SK-N-SH treated with all-trans-retinoic acid at 6 μM for 48 hours (cell line): ENCODE measurements at regions not wholly inside any gene's neighbourhood (a gene's known extent, or its start where the extent isn't known, plus 50 kb on each side); places are given as distances from the start of the nearest gene placed in this dataset.
"Not testable (repeated sequence)": the region's sequence is repeated elsewhere in the genome, so short reads cannot be mapped to it uniquely, and the experiment has no call there.

Source experiments
- ATAC-seq: fragments of 200-7000 bp; cut with Tn5 transposase; 3 replicates; pipeline ENCODE4 v1.9.1; 2020; ENCODE audit warnings: mild to moderate bottlenecking, moderate library complexity
- ARNTL ChIP-seq: fragments of 450-650 bp; formaldehyde crosslinking; IDR thresholded peaks from 2 replicates; pipeline ENCODE4 v1.5.0; 2020; ENCODE audit warnings: low read depth, mild to moderate bottlenecking, moderate library complexity, borderline replicate concordance
- BACH2 ChIP-seq: fragments of 250-450 bp; sonication (Bioruptor Pico); IDR thresholded peaks from 2 replicates; pipeline ENCODE4 v1.9.0; 2021; ENCODE audit warnings: mild to moderate bottlenecking, borderline replicate concordance
- CREB5 ChIP-seq: fragments of 250-450 bp; sonication (Bioruptor Pico); IDR thresholded peaks from 2 replicates; pipeline ENCODE4 v1.5.1; 2020; ENCODE audit warnings: low read depth, mild to moderate bottlenecking, moderate library complexity
- CSDC2 ChIP-seq: fragments of 250-450 bp; sonication (Bioruptor Pico); IDR thresholded peaks from 2 replicates; pipeline ENCODE4 v1.5.0; 2020; ENCODE audit warnings: mild to moderate bottlenecking, moderate library complexity
- ESRRG ChIP-seq: fragments of 250-450 bp; sonication (Bioruptor Pico); IDR thresholded peaks from 2 replicates; pipeline ENCODE4 v1.6.1; 2021; ENCODE audit warnings: mild to moderate bottlenecking
- GLIS3 ChIP-seq: fragments of 250-450 bp; sonication (Bioruptor Pico); IDR thresholded peaks from 2 replicates; pipeline ENCODE4 v1.5.0; 2020; ENCODE audit warnings: mild to moderate bottlenecking, moderate library complexity
- ISL1 ChIP-seq: fragments of 250-450 bp; sonication (Bioruptor Pico); IDR thresholded peaks from 2 replicates; pipeline ENCODE4 v2.1.2; 2022; ENCODE audit warnings: mild to moderate bottlenecking, moderate library complexity
- OSR1 ChIP-seq: fragments of 250-450 bp; sonication (Bioruptor Pico); IDR thresholded peaks from 2 replicates; pipeline ENCODE4 v1.8.0; 2022; ENCODE audit warnings: moderate library complexity, mild to moderate bottlenecking, inconsistent platforms
- POU6F1 ChIP-seq: fragments of 250-450 bp; sonication (Bioruptor Pico); IDR thresholded peaks from 2 replicates; pipeline ENCODE4 v1.8.0; 2021; ENCODE audit warnings: low read depth, mild to moderate bottlenecking, moderate library complexity, borderline replicate concordance
- RARB ChIP-seq: fragments of 250-450 bp; sonication (Bioruptor Pico); IDR thresholded peaks from 2 replicates; pipeline ENCODE4 v1.8.0; 2021; ENCODE audit warnings: mild to moderate bottlenecking, moderate library complexity
- TCF4 ChIP-seq: fragments of 250-450 bp; sonication (Bioruptor Pico); IDR thresholded peaks from 2 replicates; pipeline ENCODE4 v1.8.0; 2021; ENCODE audit warnings: mild to moderate bottlenecking, moderate library complexity, borderline replicate concordance
- TOX ChIP-seq: fragments of 250-450 bp; sonication (Bioruptor Pico); IDR thresholded peaks from 2 replicates; pipeline ENCODE4 v1.8.0; 2021; ENCODE audit warnings: mild to moderate bottlenecking, moderate library complexity, borderline replicate concordance
- TSHZ2 ChIP-seq: fragments of 250-450 bp; sonication (Bioruptor Pico); IDR thresholded peaks from 2 replicates; pipeline ENCODE4 v1.5.0; 2020; ENCODE audit warnings: mild to moderate bottlenecking, moderate library complexity
- ZC3H10 ChIP-seq: fragments of 250-450 bp; sonication (Bioruptor Pico); IDR thresholded peaks from 2 replicates; pipeline ENCODE4 v1.5.1; 2021; ENCODE audit warnings: mild to moderate bottlenecking, moderate library complexity
- ZFP3 ChIP-seq: fragments of 250-450 bp; sonication (Bioruptor Pico); IDR thresholded peaks from 2 replicates; pipeline ENCODE4 v1.5.0; 2020; ENCODE audit warnings: mild to moderate bottlenecking, moderate library complexity
- ZFP30 ChIP-seq: fragments of 450-650 bp; formaldehyde crosslinking; IDR thresholded peaks from 2 replicates; pipeline ENCODE4 v1.5.0; 2022; ENCODE audit warnings: mild to moderate bottlenecking, moderate library complexity
- ZNF565 ChIP-seq: fragments of 450-650 bp; formaldehyde crosslinking; conservative IDR thresholded peaks from 2 replicates; pipeline ENCODE4 v1.5.0; 2020; ENCODE audit warnings: low read depth, mild to moderate bottlenecking, moderate library complexity
- ZNF70 ChIP-seq: fragments of 450-650 bp; formaldehyde crosslinking; IDR thresholded peaks from 2 replicates; pipeline ENCODE4 v1.5.0; 2020; ENCODE audit warnings: mild to moderate bottlenecking, moderate library complexity
- TF ChIP-seq, protein P1 (sequence below): fragments of 250-450 bp; sonication (Bioruptor Pico); IDR thresholded peaks from 2 replicates; pipeline ENCODE4 v1.5.1; 2021; ENCODE audit warnings: mild to moderate bottlenecking, moderate library complexity

GRCh38 chr5:62776592-62776991 lies 198.0 kb downstream of the LRRC70 start:
- ATAC-seq, result not testable (repeated sequence)

DNA sequence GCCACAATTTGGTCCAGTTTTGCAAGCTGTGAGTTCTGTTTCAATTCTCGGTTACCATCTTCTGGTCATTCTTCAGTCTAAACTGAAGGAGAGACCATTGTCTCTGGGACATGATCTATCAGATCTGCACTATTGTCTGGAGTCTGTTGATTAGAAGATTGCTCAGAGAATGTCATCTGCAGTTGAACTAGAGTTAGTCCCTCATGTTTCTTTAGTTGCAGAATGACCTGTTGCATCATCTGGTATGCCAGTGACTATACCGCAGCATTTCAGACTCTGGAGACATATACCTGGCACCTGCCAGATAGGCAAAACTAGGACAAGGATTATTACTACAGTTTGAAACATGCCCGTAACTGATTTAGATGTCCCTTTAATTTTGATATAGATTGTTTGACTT lies 194.8 kb downstream of the LRRC70 start:
- TF ChIP-seq ZFP3 (CRISPR knock-in tag) (no peak), GLIS3 (no peak), TOX (CRISPR knock-in tag) (no peak), ZC3H10 (CRISPR knock-in tag) (no peak)

GRCh38 chr5:62771341-62771740 lies 192.7 kb downstream of the LRRC70 start:
- no peak for ATAC-seq
- TF ChIP-seq CSDC2, result no peak
- no peak for TF ChIP-seq TOX (CRISPR knock-in tag)
- TF ChIP-seq ZNF70 (CRISPR knock-in tag), result no peak

More for the DNA sequence above, 194.8 kb downstream of the LRRC70 start:
- ATAC-seq, result no peak

- no peak for ATAC-seq
- no peak for TF ChIP-seq ZC3H10 (CRISPR knock-in tag)
- no peak for TF ChIP-seq TSHZ2 (CRISPR knock-in tag)
- TF ChIP-seq CSDC2, result no peak
- no peak for TF ChIP-seq ARNTL (CRISPR knock-in tag)
- no peak for TF ChIP-seq POU6F1
- TF ChIP-seq OSR1 (CRISPR knock-in tag), result no peak
- no peak for TF ChIP-seq ZFP30 (CRISPR knock-in tag)
- TF ChIP-seq CREB5 (CRISPR knock-in tag), result no peak
- no peak for TF ChIP-seq ZNF565
- TF ChIP-seq, protein P1, sequence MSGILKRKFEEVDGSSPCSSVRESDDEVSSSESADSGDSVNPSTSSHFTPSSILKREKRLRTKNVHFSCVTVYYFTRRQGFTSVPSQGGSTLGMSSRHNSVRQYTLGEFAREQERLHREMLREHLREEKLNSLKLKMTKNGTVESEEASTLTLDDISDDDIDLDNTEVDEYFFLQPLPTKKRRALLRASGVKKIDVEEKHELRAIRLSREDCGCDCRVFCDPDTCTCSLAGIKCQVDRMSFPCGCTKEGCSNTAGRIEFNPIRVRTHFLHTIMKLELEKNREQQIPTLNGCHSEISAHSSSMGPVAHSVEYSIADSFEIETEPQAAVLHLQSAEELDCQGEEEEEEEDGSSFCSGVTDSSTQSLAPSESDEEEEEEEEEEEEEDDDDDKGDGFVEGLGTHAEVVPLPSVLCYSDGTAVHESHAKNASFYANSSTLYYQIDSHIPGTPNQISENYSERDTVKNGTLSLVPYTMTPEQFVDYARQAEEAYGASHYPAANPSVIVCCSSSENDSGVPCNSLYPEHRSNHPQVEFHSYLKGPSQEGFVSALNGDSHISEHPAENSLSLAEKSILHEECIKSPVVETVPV (CRISPR knock-in tag), result no peak
- no peak for TF ChIP-seq TCF4
- no peak for TF ChIP-seq ESRRG (CRISPR knock-in tag)
- no peak for TF ChIP-seq ISL1 (CRISPR knock-in tag)
- no peak for TF ChIP-seq GLIS3
- TF ChIP-seq, all 23 proteins: peak for 0
Measured at GRCh38 chr5:62767650-62768049, 189.0 kb downstream of the LRRC70 start.

DNA sequence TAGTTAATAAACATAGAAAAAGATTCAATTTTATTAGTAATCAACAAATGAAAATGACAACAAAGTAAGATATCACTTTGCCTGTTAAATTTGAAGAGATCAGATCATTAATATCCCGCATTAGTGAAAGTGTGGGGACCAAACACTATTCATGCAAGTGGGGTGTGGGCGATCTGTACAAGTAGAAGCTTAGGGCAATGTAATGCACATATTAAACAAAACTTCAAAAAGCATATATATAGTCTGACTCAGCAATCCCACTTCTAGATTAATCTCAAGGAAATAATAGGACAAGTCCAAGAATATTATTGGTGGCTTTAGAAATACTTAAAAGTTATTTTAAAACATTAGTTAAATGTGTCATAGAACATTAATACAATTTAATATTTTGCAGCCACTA lies 188.5 kb downstream of the LRRC70 start:
- no peak for TF ChIP-seq TOX (CRISPR knock-in tag)
- no peak for ATAC-seq

GRCh38 chr5:62762503-62762902 lies 183.9 kb downstream of the LRRC70 start:
- no peak for ATAC-seq

GRCh38 chr5:62757686-62758085 lies 179.1 kb downstream of the LRRC70 start:
- not testable (repeated sequence) for ATAC-seq

More at GRCh38 chr5:62762503-62762902, 183.9 kb downstream of the LRRC70 start:
- TF ChIP-seq ZNF70 (CRISPR knock-in tag) (no peak), CREB5 (CRISPR knock-in tag) (no peak), BACH2 (CRISPR knock-in tag) (no peak), GLIS3 (no peak), RARB (CRISPR knock-in tag) (no peak), CSDC2 (no peak), ZFP30 (CRISPR knock-in tag) (no peak)
- TF ChIP-seq, protein P1 (CRISPR knock-in tag), result no peak

DNA sequence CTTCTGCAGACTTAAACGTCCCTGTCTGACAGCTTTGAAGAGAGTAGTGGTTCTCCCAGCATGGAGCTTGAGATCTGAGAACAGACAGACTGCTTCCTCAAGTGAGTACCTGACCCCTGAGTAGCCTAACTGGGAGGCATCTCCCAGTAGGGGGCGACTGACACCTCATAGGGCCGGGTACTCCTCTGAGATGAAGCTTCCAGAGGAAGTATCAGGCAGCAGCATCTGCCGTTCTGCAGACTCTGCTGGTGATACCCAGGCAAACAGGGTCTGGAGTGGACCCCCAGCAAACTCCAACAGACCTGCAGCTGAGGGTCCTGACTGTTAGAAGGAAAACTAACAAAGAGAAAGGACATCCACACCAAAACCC lies 174.4 kb downstream of the LRRC70 start:
- ATAC-seq, result not testable (repeated sequence)
